Kidney epithelial cell (primary cell): ENCODE measurements at regions not wholly inside any gene's neighbourhood (a gene's known extent, or its start where the extent isn't known, plus 50 kb on each side); places are given as distances from the start of the nearest gene placed in this dataset.
A peak's percentile ranks its signal among the peaks of the same experiment; 100 is the strongest.
"Not testable (repeated sequence)": the region's sequence is repeated elsewhere in the genome, so short reads cannot be mapped to it uniquely, and the experiment has no call there.

ENCODE experiments used
- DNase-seq: peaks from one replicate; pipeline ENCODE4 v3.0.0-alpha.2; 2010; ENCODE audit warnings: low read depth
- H3K27me3 ChIP-seq: 2 replicates; pipeline ENCODE4 v1.6.0; 2011; ENCODE audit warnings: low read length; ENCODE audit not compliant: control insufficient read depth, insufficient read depth
- H3K36me3 ChIP-seq: 2 replicates; pipeline ENCODE4 v1.5.1; 2011; ENCODE audit warnings: low read length; ENCODE audit not compliant: control insufficient read depth, insufficient read depth
- H3K4me3 ChIP-seq: 2 replicates; pipeline ENCODE4 v1.5.1; 2011; ENCODE audit warnings: low read depth, mild to moderate bottlenecking, control low read depth, low read length
- CTCF ChIP-seq: IDR thresholded peaks from 2 replicates; pipeline ENCODE4 v1.5.1; 2011; ENCODE audit warnings: mild to moderate bottlenecking, moderate library complexity, low read length, control low read depth, inconsistent platforms; ENCODE audit not compliant: insufficient read depth, poor library complexity, severe bottlenecking

GRCh38 chr17:30682280-30682679, 142.2 kb downstream of the CRLF3 start:
- not testable (repeated sequence) for H3K36me3 ChIP-seq, DNase-seq, H3K4me3 ChIP-seq, H3K27me3 ChIP-seq

DNA sequence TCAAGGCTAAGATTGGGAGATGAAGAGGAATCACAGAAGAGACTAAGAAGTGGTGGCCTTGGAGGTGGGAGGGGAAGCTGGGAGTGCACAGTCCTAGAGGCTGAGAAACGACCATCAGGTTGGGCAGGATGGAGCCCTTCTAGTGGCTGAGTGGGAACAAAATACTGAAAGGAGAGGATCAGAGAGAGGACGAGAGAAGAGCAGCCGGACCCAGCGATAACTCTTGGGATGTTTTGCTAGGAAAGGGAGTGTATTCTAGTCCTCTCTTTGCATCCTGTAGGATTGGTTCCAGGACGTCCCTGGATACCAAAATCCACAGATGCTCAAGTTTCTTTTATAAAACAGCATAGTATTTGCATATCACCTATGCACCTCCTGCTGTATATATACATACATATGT, 143.8 kb downstream of the CRLF3 start:
- H3K36me3 ChIP-seq, DNase-seq, H3K27me3 ChIP-seq, H3K4me3 ChIP-seq: not testable (repeated sequence)

GRCh38 chr17:30677550-30678249, 146.8 kb downstream of the CRLF3 start:
- no peak overlapping the region for H3K4me3 ChIP-seq
- no peak for DNase-seq
- H3K36me3 ChIP-seq = no peaks in the 10 kb centered on the region
- no peak for TF ChIP-seq CTCF
- no peaks in the 10 kb centered on the region for H3K27me3 ChIP-seq

GRCh38 chr17:30675777-30676492, 148.6 kb downstream of the CRLF3 start:
- H3K36me3 ChIP-seq, H3K4me3 ChIP-seq, H3K27me3 ChIP-seq, DNase-seq: not testable (repeated sequence)

DNA sequence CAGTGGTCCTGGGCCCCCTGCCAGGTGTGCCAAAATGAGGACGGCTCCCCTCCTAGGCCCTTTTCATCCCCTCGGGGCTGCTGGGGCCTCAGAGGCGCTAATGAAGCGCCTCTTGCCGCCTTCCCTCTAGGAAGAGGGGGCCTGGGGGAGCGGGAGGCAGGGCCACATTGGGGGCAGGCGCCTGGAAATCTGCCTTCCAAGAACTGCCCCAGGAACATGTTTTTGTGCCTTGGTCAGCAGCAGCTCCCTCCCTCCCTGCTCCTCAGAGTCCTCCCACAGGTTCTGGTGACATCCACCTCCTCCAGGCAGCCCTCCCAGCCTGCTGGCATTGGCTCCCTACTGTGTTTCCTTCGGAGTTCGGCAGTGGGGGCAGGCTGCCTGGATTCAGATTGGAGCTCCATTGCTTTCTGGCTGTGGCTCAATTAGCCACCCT, 155.3 kb downstream of the CRLF3 start:
- H3K36me3 ChIP-seq, H3K4me3 ChIP-seq, H3K27me3 ChIP-seq, DNase-seq: not testable (repeated sequence)

- not testable (repeated sequence) for H3K27me3 ChIP-seq, DNase-seq, H3K4me3 ChIP-seq, H3K36me3 ChIP-seq
These were observed 155.9 kb downstream of the CRLF3 start for GRCh38 chr17:30668360-30669181.

GRCh38 chr17:30667657-30668359, 156.7 kb downstream of the CRLF3 start:
- not testable (repeated sequence) for H3K27me3 ChIP-seq, H3K36me3 ChIP-seq
- DNase-seq = peak; percentile 5
- H3K4me3 ChIP-seq = peak overlapping the region; percentile 36

- not testable (repeated sequence) for H3K36me3 ChIP-seq, H3K27me3 ChIP-seq, DNase-seq
- peak overlapping the region; percentile 36 for H3K4me3 ChIP-seq
These were observed 157.4 kb downstream of the CRLF3 start for GRCh38 chr17:30666838-30667656.

- not testable (repeated sequence) for DNase-seq, H3K36me3 ChIP-seq
These were observed 160.6 kb downstream of the CRLF3 start for GRCh38 chr17:30663727-30664455.

DNA sequence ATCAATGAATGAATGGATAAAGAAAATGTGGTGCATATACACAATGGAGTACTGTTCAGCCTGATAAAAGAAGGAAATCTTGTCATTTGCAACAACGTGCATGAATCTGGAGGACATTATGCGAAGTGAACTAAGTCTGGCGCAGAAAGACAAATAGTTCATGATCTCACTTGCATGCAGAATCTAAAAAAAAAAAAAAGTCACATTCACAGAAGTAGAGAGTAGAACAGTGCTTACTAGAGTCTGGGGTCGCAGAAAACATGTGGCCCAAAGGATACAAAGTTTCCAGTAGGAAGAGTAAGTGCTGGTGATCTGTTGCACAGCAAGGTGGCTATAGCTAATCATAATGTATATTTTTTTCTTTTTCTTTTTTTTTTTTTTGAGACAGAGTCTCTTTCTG, 167.3 kb downstream of the CRLF3 start:
- DNase-seq, H3K4me3 ChIP-seq, H3K27me3 ChIP-seq, H3K36me3 ChIP-seq: not testable (repeated sequence)

More at GRCh38 chr17:30663727-30664455, 160.6 kb downstream of the CRLF3 start:
- H3K4me3 ChIP-seq, H3K27me3 ChIP-seq: not testable (repeated sequence)

DNA sequence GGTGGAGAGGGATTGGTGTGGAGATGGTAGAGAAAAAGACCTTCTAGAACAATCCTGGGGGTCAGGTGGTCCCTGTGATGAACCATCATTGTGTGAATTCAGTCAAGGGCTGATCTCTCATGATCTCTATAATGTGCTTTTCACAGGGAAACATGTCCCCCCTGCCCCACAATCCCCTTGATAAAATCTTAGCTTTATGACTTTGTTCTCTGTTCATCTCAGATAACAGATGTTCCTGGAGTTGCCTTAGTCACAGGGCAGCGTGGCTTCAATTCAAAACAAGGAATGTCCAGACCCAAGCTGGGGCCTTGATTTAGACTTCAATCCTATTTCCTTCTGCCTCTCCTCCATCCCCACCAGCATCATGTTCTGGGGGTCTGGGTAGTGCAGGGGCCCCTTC, 171.5 kb downstream of the CRLF3 start:
- not testable (repeated sequence) for DNase-seq, H3K27me3 ChIP-seq, H3K36me3 ChIP-seq, H3K4me3 ChIP-seq

DNA sequence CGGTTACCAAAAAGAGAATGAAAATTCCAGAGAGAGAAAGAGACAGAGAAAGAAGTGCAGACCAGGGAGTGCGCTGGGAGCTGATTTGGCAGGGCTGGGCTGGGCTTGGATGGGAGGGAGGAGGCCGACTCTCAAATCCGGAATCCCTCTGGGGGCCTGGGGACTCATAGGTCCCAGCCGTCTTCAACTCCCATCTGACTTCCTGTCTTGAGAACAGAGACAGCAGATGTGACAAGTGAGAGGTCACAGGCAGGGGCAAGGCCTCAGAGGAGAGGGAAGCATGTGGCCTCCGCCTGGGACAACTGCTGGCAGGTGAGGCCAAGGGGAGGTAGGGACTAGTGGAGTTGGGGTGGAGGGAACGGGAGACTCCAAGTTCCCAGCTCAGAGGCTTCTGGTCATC, 172.9 kb downstream of the GOSR1 start:
- not testable (repeated sequence) for DNase-seq, H3K36me3 ChIP-seq, H3K27me3 ChIP-seq, H3K4me3 ChIP-seq
